IMR-90 (cell line): ENCODE measurements at regions not wholly inside any gene's neighbourhood (a gene's known extent, or its start where the extent isn't known, plus 50 kb on each side); places are given as distances from the start of the nearest gene placed in this dataset.

Experiments
- ATAC-seq: fragments of 200-7000 bp; cut with Tn5 transposase; 2 replicates; pipeline ENCODE4 v1.9.1; 2020; ENCODE audit warnings: low read depth, mild to moderate bottlenecking, moderate library complexity
- BruUV-seq: library from RNA; stranded (reverse); fragments of 400-500 nt; replicated peaks from 2 replicates; lab custom pipeline; 2021; lab: Mats Ljungman, UMichigan
- CTCF ChIA-PET: fragments of 300-600 bp; formaldehyde crosslinking; extraction: SDS; loops from one replicate; lab custom pipeline; 2021; ENCODE audit warnings: antibody characterized with exemption; lab: Yijun Ruan, JAX
- POLR2A ChIA-PET: fragments of 300-600 bp; sonication (Branson Sonifier 250); formaldehyde crosslinking; loops from one replicate; lab custom pipeline; 2022; ENCODE audit warnings: antibody characterized with exemption; ENCODE audit not compliant: unreplicated experiment; lab: Charles Lee
- DNase-seq: peaks from one replicate; pipeline ENCODE4 v3.0.0; 2013
- H2AFZ ChIP-seq: replicated peaks from 2 replicates; pipeline ENCODE3; 2013; ENCODE audit warnings: low read length, mild to moderate bottlenecking; ENCODE audit not compliant: poor library complexity
- H2AK5ac ChIP-seq: 2 replicates; pipeline ENCODE4 v1.6.1; 2013; ENCODE audit warnings: low read depth, low read length, inconsistent platforms
- H2AK9ac ChIP-seq: replicated peaks from 2 replicates; pipeline ENCODE3; 2013; ENCODE audit warnings: mild to moderate bottlenecking, low read depth, low read length, moderate library complexity; ENCODE audit not compliant: poor library complexity
- H2BK120ac ChIP-seq: 2 replicates; pipeline ENCODE4 v1.6.1; 2013; ENCODE audit warnings: low read depth, low read length, inconsistent platforms
- H2BK15ac ChIP-seq: 3 replicates; pipeline ENCODE4 v1.6.1; 2013; ENCODE audit warnings: low read depth, low read length, inconsistent platforms
- H2BK20ac ChIP-seq: 2 replicates; pipeline ENCODE4 v1.6.1; 2013; ENCODE audit warnings: low read depth, mild to moderate bottlenecking, inconsistent platforms, low read length, moderate library complexity
- H2BK5ac ChIP-seq: 2 replicates; pipeline ENCODE4 v1.6.1; 2013; ENCODE audit warnings: mild to moderate bottlenecking, low read depth, low read length, inconsistent platforms; ENCODE audit not compliant: poor library complexity, severe bottlenecking
- H3K14ac ChIP-seq: replicated peaks from 2 replicates; pipeline ENCODE4 v1.6.1; 2013; ENCODE audit warnings: low read depth, low read length, inconsistent platforms
- H3K18ac ChIP-seq: 2 replicates; pipeline ENCODE4 v1.6.1; 2013; ENCODE audit warnings: low read depth, low read length, control low read depth
- H3K23ac ChIP-seq: 2 replicates; pipeline ENCODE4 v1.6.1; 2013; ENCODE audit warnings: low read depth, low read length, inconsistent platforms
- H3K27ac ChIP-seq: 2 replicates; pipeline ENCODE4 v1.5.1; 2013; ENCODE audit warnings: mild to moderate bottlenecking, control low read depth, low read length; ENCODE audit not compliant: insufficient read depth
- H3K27me3 ChIP-seq: 2 replicates; pipeline ENCODE4 v1.6.1; 2013; ENCODE audit warnings: low read length; ENCODE audit not compliant: control insufficient read depth, insufficient read depth
- H3K36me3 ChIP-seq: 2 replicates; pipeline ENCODE4 v1.6.1; 2013; ENCODE audit warnings: low read length, mixed read lengths; ENCODE audit not compliant: control insufficient read depth, insufficient read depth
- H3K4ac ChIP-seq: 2 replicates; pipeline ENCODE4 v1.6.1; 2013; ENCODE audit warnings: low read depth, low read length, inconsistent platforms
- H3K4me1 ChIP-seq: 2 replicates; pipeline ENCODE4 v1.6.1; 2013; ENCODE audit warnings: low read length, mixed read lengths; ENCODE audit not compliant: control insufficient read depth, insufficient read depth
- H3K4me2 ChIP-seq: 2 replicates; pipeline ENCODE4 v1.6.1; 2013; ENCODE audit warnings: low read depth, mild to moderate bottlenecking, control low read depth, low read length, moderate library complexity
- H3K4me3 ChIP-seq: 2 replicates; pipeline ENCODE4 v1.5.1; 2013; ENCODE audit warnings: low read depth, mild to moderate bottlenecking, control low read depth, low read length, moderate library complexity; ENCODE audit not compliant: insufficient read depth
- H3K56ac ChIP-seq: 2 replicates; pipeline ENCODE4 v1.6.1; 2013; ENCODE audit warnings: low read length, inconsistent platforms; ENCODE audit not compliant: insufficient read depth; ENCODE audit errors: extremely low read depth
- H3K79me1 ChIP-seq, 2 experiments: 2 replicates each; pipeline ENCODE4 v1.6.1; 2013; ENCODE audit warnings: low read length in 2 of 2, inconsistent platforms in 1 of 2, low read depth in 1 of 2
- H3K9ac ChIP-seq: 2 replicates; pipeline ENCODE4 v1.6.1; 2013; ENCODE audit warnings: low read depth, low read length, control low read depth
- H3K9me1 ChIP-seq: 2 replicates; pipeline ENCODE4 v1.6.1; 2013; ENCODE audit warnings: low read length, inconsistent platforms; ENCODE audit not compliant: insufficient read depth
- H3K9me3 ChIP-seq: 2 replicates; pipeline ENCODE4 v1.6.1; 2013; ENCODE audit warnings: low read length; ENCODE audit not compliant: control insufficient read depth, insufficient read depth
- H4K20me1 ChIP-seq: 2 replicates; pipeline ENCODE4 v1.6.1; 2013; ENCODE audit warnings: low read length, inconsistent platforms; ENCODE audit not compliant: insufficient read depth
- H4K5ac ChIP-seq: 2 replicates; pipeline ENCODE4 v1.6.1; 2013; ENCODE audit warnings: mild to moderate bottlenecking, low read depth, low read length, control low read depth
- H4K8ac ChIP-seq, 2 experiments: 2 replicates each; pipeline ENCODE4 v1.6.1; 2013; ENCODE audit warnings: low read depth in 2 of 2, low read length in 2 of 2, control low read depth in 1 of 2, inconsistent platforms in 1 of 2
- H4K91ac ChIP-seq: 2 replicates; pipeline ENCODE4 v1.6.1; 2013; ENCODE audit warnings: low read depth, low read length, inconsistent platforms; ENCODE audit not compliant: insufficient read depth
- MXI1 ChIP-seq: IDR thresholded peaks from 2 replicates; pipeline ENCODE4 v1.6.1; 2012; ENCODE audit warnings: low read depth, mild to moderate bottlenecking, low read length, moderate library complexity, borderline replicate concordance
- RAD21 ChIP-seq: IDR thresholded peaks from 2 replicates; pipeline ENCODE4 v1.6.1; 2012; ENCODE audit warnings: low read length, improper control_type of control experiment
- RFX5 ChIP-seq: IDR thresholded peaks from 2 replicates; pipeline ENCODE4 v1.8.0; 2012; ENCODE audit warnings: low read depth, mild to moderate bottlenecking, low read length, moderate library complexity
- USF2 ChIP-seq: fragments of 150-350 bp; IDR thresholded peaks from 2 replicates; pipeline ENCODE4 v1.6.1; 2017; ENCODE audit warnings: mild to moderate bottlenecking, antibody characterized with exemption, low read length, low read depth
- WGBS, 2 experiments: methylation state at CpG; one replicate each; pipeline versions ENCODE4 v1.1.5 to v1.1.7; 2013; ENCODE audit warnings: missing lambda C conversion rate in 2 of 2; ENCODE audit not compliant: insufficient read length in 1 of 2; ENCODE audit errors: extremely low coverage in 2 of 2; 5-methylcytosine and 5-hydroxymethylcytosine counted together
- dilution Hi-C: fragments of 300-500 bp; cut with HindIII; formaldehyde crosslinking; loops from one replicate; pipeline ENCODE4 v1.14.3; 2018; ENCODE audit warnings: low sequenced_read_pairs; ENCODE audit not compliant: unreplicated experiment
- in situ Hi-C: fragments of 300-500 bp; cut with MboI; formaldehyde crosslinking; loops from 3 replicates; pipeline ENCODE4 v1.14.3; 2019; ENCODE audit warnings: low sequenced_read_pairs, inconsistent platforms, mixed read lengths
- intact Hi-C: fragments of 100-400 bp; cut with micrococcal nuclease; formaldehyde crosslinking; loops from 2 replicates; pipeline ENCODE4 v1.10.0; 2022

GRCh38 chr2:60029566-60029883, 523.9 kb downstream of the BCL11A start:
- H3K23ac ChIP-seq, result no peak overlapping the region
- H4K20me1 ChIP-seq, result no peaks in the 10 kb centered on the region
- WGBS, 2 experiments, result no CpG with 5 or more reads among the region's 1 CpG
- in situ Hi-C loops (no loop called here), dilution Hi-C loops (no loop called here), intact Hi-C loops (no loop called here)
- H2BK5ac ChIP-seq, result no peak overlapping the region
- POLR2A ChIA-PET, result no interaction called here
- H3K9ac ChIP-seq, result no peak overlapping the region
- no peaks in the 10 kb centered on the region for H3K9me1 ChIP-seq
- peaks cover 10% of the 10 kb centered on the region; the same call in 1 of the 2 replicates for H3K9me3 ChIP-seq
- no peak for DNase-seq
- H3K4me3 ChIP-seq, result no peak overlapping the region
- H4K5ac ChIP-seq, result no peak overlapping the region
- H3K14ac ChIP-seq, result no peak overlapping the region
- CTCF ChIA-PET, result interaction anchor here (0.5 to 0.7 kb wide), 2 partner anchors 445 to 656 kb away, joined by 4 to 5 read pairs; no protein-coding TSS in a partner anchor
- no peak overlapping the region for H2AK5ac ChIP-seq
- no peaks in the 10 kb centered on the region for H3K27me3 ChIP-seq
- no peak overlapping the region for H3K27ac ChIP-seq
- H2AK9ac ChIP-seq, result no peak overlapping the region
- H3K18ac ChIP-seq, result no peak overlapping the region
- H3K4ac ChIP-seq, result no peak overlapping the region
- no TSS peak for BruUV-seq
- no peak for ATAC-seq
- no peak overlapping the region for H2BK15ac ChIP-seq
- no peak overlapping the region for H3K56ac ChIP-seq
- no peak overlapping the region for H3K4me2 ChIP-seq
- no peaks in the 10 kb centered on the region for H3K4me1 ChIP-seq
- H4K91ac ChIP-seq, result no peak overlapping the region
- H3K79me1 ChIP-seq, result no peaks in the 10 kb centered on the region
- H2BK20ac ChIP-seq, result no peak overlapping the region
- no peak overlapping the region for H2AFZ ChIP-seq
- TF ChIP-seq RAD21, result no peak
- TF ChIP-seq USF2, result no peak
- no peak for TF ChIP-seq MXI1
- no peak for TF ChIP-seq RFX5
- H4K8ac ChIP-seq, result no peak overlapping the region
- no peaks in the 10 kb centered on the region for H3K36me3 ChIP-seq
- H2BK120ac ChIP-seq, result no peak overlapping the region
